ENCODE measurements at regions not wholly inside any gene's neighbourhood (a gene's known extent, or its start where the extent isn't known, plus 50 kb on each side); places are given as distances from the start of the nearest gene placed in this dataset.
"Not testable (repeated sequence)": the region's sequence is repeated elsewhere in the genome, so short reads cannot be mapped to it uniquely, and the experiment has no call there.

DNA sequence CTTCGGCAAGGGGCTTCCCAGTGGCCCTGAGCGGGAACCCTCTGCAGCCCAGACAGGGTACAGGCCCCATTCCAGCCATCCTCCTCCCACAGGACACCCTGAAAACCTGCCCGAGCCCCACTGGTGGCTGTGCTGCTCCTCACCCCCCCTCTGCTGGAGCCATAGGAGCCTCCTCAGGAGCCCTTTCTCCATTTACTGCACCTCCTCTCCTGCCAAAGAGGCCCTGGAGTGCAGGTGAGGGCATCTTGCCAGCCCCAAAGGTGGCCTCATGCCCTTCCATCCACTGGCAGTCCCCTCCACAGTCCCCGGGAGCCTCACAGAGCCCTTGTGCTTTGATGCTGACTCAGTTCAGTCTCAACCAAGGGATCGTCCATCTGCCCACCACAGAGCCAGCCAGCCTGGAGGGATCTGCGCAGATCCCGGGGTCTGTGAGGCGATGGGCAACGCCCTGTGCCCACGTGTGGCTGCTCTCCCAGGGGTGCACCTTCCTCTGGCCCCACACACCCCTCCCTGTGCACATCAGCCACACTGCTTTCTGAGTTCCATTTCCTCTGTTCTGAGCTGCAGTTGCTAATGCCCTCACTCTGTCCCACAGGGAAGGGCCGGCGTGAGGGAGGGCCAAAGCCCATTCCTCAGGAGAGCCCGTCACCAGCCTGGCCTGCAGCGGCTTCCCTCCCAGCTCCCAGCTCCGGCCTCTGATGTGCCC lies 228.5 kb downstream of the DLL1 start:
- no peak for DNase-seq (ENCODE audit: low read depth, low spot score)
- TF ChIP-seq ZNF274 (IDR thresholded peaks at IDR 0.05; ENCODE audit: low read depth, low read length) (no peak), SUZ12 (IDR thresholded peaks at IDR 0.05; ENCODE audit: extremely low read depth, insufficient read depth, insufficient read length) (no peak), YY1 (IDR thresholded peaks at IDR 0.05; ENCODE audit: insufficient read depth, insufficient read length) (no peak)
- no peaks in the 10 kb centered on the region for H3K27me3 ChIP-seq (ENCODE audit: insufficient read depth, insufficient read length)
- H3K36me3 ChIP-seq (ENCODE audit: insufficient read depth, insufficient read length, low read length) = no peaks in the 10 kb centered on the region
- no peaks in the 10 kb centered on the region for H3K9me3 ChIP-seq (ENCODE audit: insufficient read depth, low read length)
- peaks cover 7% of the 10 kb centered on the region for H3K4me1 ChIP-seq (ENCODE audit: insufficient read depth, insufficient read length)
- H3K4me3 ChIP-seq (ENCODE audit: insufficient read length, low read depth) = no peak overlapping the region
- no peak overlapping the region for H3K9ac ChIP-seq (ENCODE audit: insufficient read length, low read depth)

DNA sequence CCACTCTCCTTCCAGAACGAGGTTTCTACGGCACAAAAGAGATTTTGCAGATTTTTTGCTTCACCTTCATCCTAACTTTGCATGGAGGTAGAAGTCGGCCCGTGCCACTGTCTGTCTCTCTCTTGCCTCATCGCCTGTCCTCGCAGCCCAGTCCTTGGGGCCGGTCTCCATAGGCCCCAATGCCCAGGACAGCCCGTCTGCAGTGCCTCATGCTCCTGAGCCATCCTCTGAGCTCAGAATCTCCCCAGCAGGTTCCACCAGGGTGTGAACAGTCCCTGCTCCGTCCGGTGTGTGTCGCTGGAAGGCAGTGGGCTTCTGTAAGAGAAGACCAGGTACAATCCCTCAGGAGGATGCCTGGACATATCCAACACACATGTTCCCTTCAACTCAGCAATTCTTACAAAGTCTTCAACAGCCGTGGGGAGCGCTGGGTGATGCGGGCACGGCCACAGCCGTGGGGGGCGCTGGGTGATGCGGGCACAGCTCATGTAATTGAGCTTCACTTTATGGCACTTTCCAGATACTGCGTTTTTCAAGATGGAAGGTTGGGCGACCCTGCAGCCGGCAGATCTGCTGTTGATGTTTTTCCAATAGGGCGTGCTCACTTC lies 231.9 kb downstream of the DLL1 start:
- Histone ChIP-seq H3K4me1 (ENCODE audit: insufficient read depth, insufficient read length) (peaks cover 6% of the 10 kb centered on the region), H3K27me3 (ENCODE audit: insufficient read depth, insufficient read length) (no peaks in the 10 kb centered on the region), H3K9ac (ENCODE audit: insufficient read length, low read depth) (no peak overlapping the region), H3K4me3 (ENCODE audit: insufficient read length, low read depth) (no peak overlapping the region), H3K9me3 (ENCODE audit: insufficient read depth, low read length) (no peaks in the 10 kb centered on the region), H3K36me3 (ENCODE audit: insufficient read depth, insufficient read length, low read length) (no peaks in the 10 kb centered on the region)
- TF ChIP-seq SUZ12 (IDR thresholded peaks at IDR 0.05; ENCODE audit: extremely low read depth, insufficient read depth, insufficient read length) (no peak), YY1 (IDR thresholded peaks at IDR 0.05; ENCODE audit: insufficient read depth, insufficient read length) (no peak)
- no peak for DNase-seq (ENCODE audit: low read depth, low spot score)

DNA sequence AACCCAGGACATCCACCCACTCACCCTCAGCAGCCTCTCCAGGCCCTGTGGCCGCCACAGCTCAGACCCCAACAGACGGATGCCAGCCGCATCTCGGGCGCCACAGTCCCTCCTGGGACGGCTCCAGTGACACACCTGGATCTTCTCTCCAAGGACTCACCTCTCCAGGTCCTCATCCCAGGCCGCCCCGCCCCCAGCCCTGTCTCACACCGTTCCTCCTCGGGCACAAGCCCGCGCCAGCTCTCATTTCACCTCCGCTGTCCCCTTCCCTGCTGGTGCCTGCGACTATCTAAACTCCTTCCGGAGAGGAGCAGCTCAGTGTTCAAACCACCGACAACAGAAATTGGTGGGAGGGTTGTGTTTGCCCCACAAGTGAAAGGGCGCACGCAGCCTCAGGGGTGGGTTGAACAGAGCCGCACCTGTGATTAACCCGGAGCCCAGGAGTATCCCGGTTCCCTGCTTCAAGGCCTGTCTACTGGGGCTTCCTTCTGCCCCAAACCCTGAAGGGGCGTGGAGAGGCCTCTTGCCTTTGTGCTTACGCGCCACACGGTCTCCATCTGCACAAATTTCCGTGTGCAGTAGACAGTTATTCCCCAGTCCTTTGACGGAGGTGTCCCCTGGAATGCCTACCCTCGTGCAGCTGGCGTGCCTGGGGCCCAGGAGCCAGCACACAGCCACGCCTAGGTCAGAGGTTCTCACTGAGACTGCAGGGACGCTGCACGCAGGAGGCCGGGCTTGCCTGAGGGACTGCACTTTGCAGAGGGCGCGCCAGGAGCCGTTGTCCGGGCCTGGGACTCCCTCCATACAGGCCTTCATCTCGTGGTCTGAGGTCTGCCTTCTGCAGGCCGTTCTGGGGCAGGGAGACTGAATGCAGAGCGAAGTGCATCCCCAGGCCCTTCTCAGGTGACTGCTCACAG lies 232.7 kb downstream of the DLL1 start:
- Histone ChIP-seq H3K36me3 (ENCODE audit: insufficient read depth, insufficient read length, low read length) (no peaks in the 10 kb centered on the region), H3K27me3 (ENCODE audit: insufficient read depth, insufficient read length) (no peaks in the 10 kb centered on the region), H3K9me3 (ENCODE audit: insufficient read depth, low read length) (no peaks in the 10 kb centered on the region), H3K4me3 (ENCODE audit: insufficient read length, low read depth) (no peak overlapping the region), H3K9ac (ENCODE audit: insufficient read length, low read depth) (no peak overlapping the region), H3K4me1 (ENCODE audit: insufficient read depth, insufficient read length) (peaks cover 3% of the 10 kb centered on the region)
- no peak for DNase-seq (ENCODE audit: low read depth, low spot score)
- TF ChIP-seq SUZ12 (IDR thresholded peaks at IDR 0.05; ENCODE audit: extremely low read depth, insufficient read depth, insufficient read length) (no peak), YY1 (IDR thresholded peaks at IDR 0.05; ENCODE audit: insufficient read depth, insufficient read length) (no peak), ZNF274 (IDR thresholded peaks at IDR 0.05; ENCODE audit: low read depth, low read length) (no peak)

DNA sequence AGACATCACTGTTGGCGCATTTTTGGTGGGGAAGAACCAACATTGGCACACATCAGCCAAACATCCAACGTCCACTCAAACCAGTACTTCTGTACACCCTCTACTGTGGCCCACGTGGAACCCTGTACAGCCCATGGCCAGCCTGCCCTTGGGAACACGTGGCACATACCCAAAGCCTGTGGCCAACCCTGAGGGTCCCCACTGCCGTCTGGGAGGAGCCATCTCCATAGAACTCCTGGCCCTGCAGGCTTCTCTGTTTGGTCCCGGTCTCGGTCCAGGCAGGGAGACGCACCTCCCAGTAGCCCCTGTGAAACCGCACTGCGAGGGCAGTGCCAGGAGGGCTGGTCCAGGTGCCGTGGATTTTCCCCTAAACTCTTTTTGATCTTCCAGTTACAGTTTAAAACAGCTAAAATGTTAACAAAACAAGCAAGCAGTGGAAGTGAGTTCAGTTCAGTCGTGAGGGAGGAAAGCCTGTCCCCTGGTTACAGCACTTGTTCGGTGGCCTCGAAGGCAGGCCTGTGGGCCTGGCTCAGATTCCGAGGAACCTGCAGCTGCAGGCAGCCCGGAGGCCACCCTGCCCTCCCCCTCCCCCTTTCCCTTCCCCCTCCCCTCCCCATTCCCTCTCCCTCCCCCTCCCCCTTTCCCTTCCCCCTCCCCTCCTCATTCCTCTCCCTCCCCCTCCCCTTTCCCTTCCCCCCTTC lies 233.7 kb downstream of the DLL1 start:
- H3K27me3 ChIP-seq (ENCODE audit: insufficient read depth, insufficient read length) = no peaks in the 10 kb centered on the region
- peaks cover 3% of the 10 kb centered on the region for H3K4me1 ChIP-seq (ENCODE audit: insufficient read depth, insufficient read length)
- no peaks in the 10 kb centered on the region for H3K36me3 ChIP-seq (ENCODE audit: insufficient read depth, insufficient read length, low read length)
- no peak for TF ChIP-seq SUZ12 (IDR thresholded peaks at IDR 0.05; ENCODE audit: extremely low read depth, insufficient read depth, insufficient read length)
- no peak for TF ChIP-seq ZNF274 (IDR thresholded peaks at IDR 0.05; ENCODE audit: low read depth, low read length)
- no peak for TF ChIP-seq YY1 (IDR thresholded peaks at IDR 0.05; ENCODE audit: insufficient read depth, insufficient read length)
- H3K4me3 ChIP-seq (ENCODE audit: insufficient read length, low read depth) = no peak overlapping the region
- no peaks in the 10 kb centered on the region for H3K9me3 ChIP-seq (ENCODE audit: insufficient read depth, low read length)
- H3K9ac ChIP-seq (ENCODE audit: insufficient read length, low read depth) = no peak overlapping the region
- DNase-seq (ENCODE audit: low read depth, low spot score) = no peak

DNA sequence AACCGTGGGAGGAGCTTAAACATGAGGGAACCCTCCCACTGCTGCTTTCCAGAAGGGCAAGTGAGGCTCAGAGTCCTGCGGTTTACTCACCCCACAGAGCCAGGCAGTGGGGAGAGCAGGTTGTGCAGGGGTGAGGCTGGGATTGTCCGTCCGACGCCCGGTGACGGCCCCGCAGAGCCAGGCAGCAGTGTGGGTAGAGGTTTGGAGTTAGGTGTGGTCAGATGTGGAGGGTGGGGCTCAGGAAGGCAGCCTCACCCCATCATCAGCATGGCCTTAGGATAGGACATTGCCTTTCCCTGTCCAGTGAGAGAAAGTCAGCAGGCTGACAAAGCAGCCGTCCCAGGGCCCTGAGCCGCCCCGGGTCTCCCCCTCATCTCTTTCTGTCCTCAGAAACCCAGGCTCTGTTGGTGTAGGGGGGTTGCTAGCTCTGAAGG lies 234.6 kb downstream of the DLL1 start:
- peaks cover 3% of the 10 kb centered on the region for H3K4me1 ChIP-seq (ENCODE audit: insufficient read depth, insufficient read length)
- H3K9me3 ChIP-seq (ENCODE audit: insufficient read depth, low read length) = no peaks in the 10 kb centered on the region
- no peak overlapping the region for H3K4me3 ChIP-seq (ENCODE audit: insufficient read length, low read depth)
- H3K27me3 ChIP-seq (ENCODE audit: insufficient read depth, insufficient read length) = no peaks in the 10 kb centered on the region
- no peaks in the 10 kb centered on the region for H3K36me3 ChIP-seq (ENCODE audit: insufficient read depth, insufficient read length, low read length)
- H3K9ac ChIP-seq (ENCODE audit: insufficient read length, low read depth) = no peak overlapping the region
- TF ChIP-seq SUZ12 (IDR thresholded peaks at IDR 0.05; ENCODE audit: extremely low read depth, insufficient read depth, insufficient read length) (no peak), ZNF274 (IDR thresholded peaks at IDR 0.05; ENCODE audit: low read depth, low read length) (no peak), YY1 (IDR thresholded peaks at IDR 0.05; ENCODE audit: insufficient read depth, insufficient read length) (no peak)
- DNase-seq (ENCODE audit: low read depth, low spot score) = no peak

DNA sequence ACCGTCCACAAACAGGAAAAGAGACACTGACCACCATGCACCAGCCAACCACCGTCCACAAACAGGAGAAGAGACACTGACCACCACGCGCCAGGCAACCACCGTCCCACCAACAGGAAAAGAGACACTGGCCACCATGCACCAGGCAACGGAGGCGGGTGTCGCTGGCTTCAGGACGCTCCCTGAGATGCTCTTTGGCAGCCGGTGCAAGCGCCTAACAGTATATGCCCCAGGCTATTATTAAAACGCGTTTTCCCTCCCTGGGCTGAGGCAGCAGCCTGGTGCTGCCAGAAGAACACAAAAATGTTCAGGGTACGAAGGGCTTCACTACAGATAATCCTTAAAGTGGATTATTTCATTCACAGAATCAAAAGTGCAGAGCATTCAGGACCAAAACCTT lies 235.1 kb downstream of the DLL1 start:
- not testable (repeated sequence) for DNase-seq (ENCODE audit: low read depth, low spot score); H3K9ac ChIP-seq (ENCODE audit: insufficient read length, low read depth); H3K36me3 ChIP-seq (ENCODE audit: insufficient read depth, insufficient read length, low read length); H3K4me1 ChIP-seq (ENCODE audit: insufficient read depth, insufficient read length); H3K9me3 ChIP-seq (ENCODE audit: insufficient read depth, low read length); H3K4me3 ChIP-seq (ENCODE audit: insufficient read length, low read depth); H3K27me3 ChIP-seq (ENCODE audit: insufficient read depth, insufficient read length)

All from NT2/D1 (cell line).